GM23338 (cell line): ENCODE measurements at regions not wholly inside any gene's neighbourhood (a gene's known extent, or its start where the extent isn't known, plus 50 kb on each side); places are given as distances from the start of the nearest gene placed in this dataset.

ENCODE experiments used
- ATAC-seq: fragments of 200-7000 bp; cut with Tn5 transposase; 3 replicates; pipeline ENCODE4 v1.9.1; 2020
- DNase-seq: peaks from one replicate; pipeline ENCODE4 v3.0.0-alpha.2; 2015; ENCODE audit warnings: low spot score
- H2AFZ ChIP-seq: fragments of 200-600 bp; sonication (generic); 2 replicates; pipeline ENCODE4 v1.8.0; 2016; ENCODE audit warnings: antibody characterized with exemption, mild to moderate bottlenecking, moderate library complexity
- H3F3A ChIP-seq: fragments of 200-600 bp; sonication (generic); replicated peaks from 2 replicates; pipeline ENCODE4 v1.8.0; 2017; ENCODE audit warnings: antibody characterized with exemption, mixed run types, low read depth
- H3K27ac ChIP-seq: fragments of 200-600 bp; sonication (generic); 2 replicates; pipeline ENCODE4 v1.6.1; 2016; ENCODE audit warnings: low read depth
- H3K27me3 ChIP-seq: fragments of 200-600 bp; sonication (generic); 2 replicates; pipeline ENCODE4 v1.8.0; 2016; ENCODE audit warnings: mild to moderate bottlenecking, mixed run types, moderate library complexity; ENCODE audit not compliant: insufficient read depth
- H3K36me3 ChIP-seq: fragments of 200-600 bp; sonication (generic); 2 replicates; pipeline ENCODE4 v1.8.0; 2016; ENCODE audit warnings: mild to moderate bottlenecking; ENCODE audit not compliant: insufficient read depth
- H3K4me1 ChIP-seq: fragments of 200-600 bp; sonication (generic); 2 replicates; pipeline ENCODE4 v1.8.0; 2016; ENCODE audit warnings: mild to moderate bottlenecking, moderate library complexity; ENCODE audit not compliant: insufficient read depth
- H3K4me2 ChIP-seq: fragments of 200-600 bp; sonication (generic); 2 replicates; pipeline ENCODE4 v1.7.1; 2017; ENCODE audit warnings: mixed run types
- H3K4me3 ChIP-seq: fragments of 200-600 bp; sonication (generic); 2 replicates; pipeline ENCODE4 v1.6.1; 2016; ENCODE audit warnings: mixed run types
- H3K79me2 ChIP-seq: fragments of 200-600 bp; sonication (generic); replicated peaks from 2 replicates; pipeline ENCODE4 v1.8.0; 2017; ENCODE audit warnings: mild to moderate bottlenecking; ENCODE audit not compliant: insufficient read depth
- H3K9me2 ChIP-seq: fragments of 200-600 bp; sonication (generic); 2 replicates; pipeline ENCODE4 v1.8.0; 2017; ENCODE audit not compliant: insufficient read depth
- H4K20me1 ChIP-seq: fragments of 200-600 bp; sonication (generic); replicated peaks from 2 replicates; pipeline ENCODE4 v1.8.0; 2017; ENCODE audit warnings: mild to moderate bottlenecking; ENCODE audit not compliant: insufficient read depth
- H3K27ac Mint-ChIP-seq: 2 replicates; pipeline ENCODE4 v1.8.0; 2020; ENCODE audit warnings: inconsistent platforms, mild to moderate bottlenecking, moderate library complexity, mixed read lengths
- H3K27me3 Mint-ChIP-seq: 3 replicates; pipeline ENCODE4 v1.8.0; 2022; ENCODE audit warnings: low read depth, mild to moderate bottlenecking, moderate library complexity, mixed read lengths, inconsistent platforms; ENCODE audit not compliant: insufficient read depth, poor library complexity
- H3K36me3 Mint-ChIP-seq: 3 replicates; pipeline ENCODE4 v1.8.0; 2021; ENCODE audit warnings: low read depth, mild to moderate bottlenecking, inconsistent platforms, moderate library complexity, mixed read lengths
- H3K4me1 Mint-ChIP-seq: 3 replicates; pipeline ENCODE4 v1.8.0; 2020; ENCODE audit warnings: mild to moderate bottlenecking, inconsistent platforms, mixed read lengths
- H3K4me3 Mint-ChIP-seq: 3 replicates; pipeline ENCODE4 v1.8.0; 2021; ENCODE audit warnings: moderate library complexity, mild to moderate bottlenecking, inconsistent platforms, mixed read lengths
- H3K9me3 Mint-ChIP-seq: 3 replicates; pipeline ENCODE4 v1.8.0; 2020; ENCODE audit warnings: moderate library complexity, mild to moderate bottlenecking, inconsistent platforms, mixed read lengths
- CREB1 ChIP-seq: fragments of 250-450 bp; sonication (Bioruptor Pico); IDR thresholded peaks from 2 replicates; pipeline ENCODE4 v1.5.0; 2020; ENCODE audit warnings: low read depth, mild to moderate bottlenecking, moderate library complexity
- CTCF ChIP-seq, 2 experiments: fragments of 200-600 bp in 1 of 2; sonication (generic) in 1 of 2; conservative IDR thresholded peaks; 2 replicates each; pipeline versions ENCODE4 v1.5.1 to v1.6.1; 2016 to 2017; ENCODE audit warnings: antibody characterized with exemption in 2 of 2, low read depth in 2 of 2, mild to moderate bottlenecking in 2 of 2, moderate library complexity in 1 of 2
- ETS1 ChIP-seq: IDR thresholded peaks from 2 replicates; pipeline ENCODE4 v1.6.1; 2016; ENCODE audit warnings: antibody characterized with exemption
- EZH2 ChIP-seq: fragments of 200-600 bp; sonication (generic); IDR thresholded peaks from one replicate; pipeline ENCODE4 v1.8.0; 2017; ENCODE audit warnings: antibody characterized with exemption, mild to moderate bottlenecking, low read depth; ENCODE audit not compliant: unreplicated experiment
- EZH2phosphoT487 ChIP-seq: fragments of 200-600 bp; sonication (generic); IDR thresholded peaks from one replicate; pipeline ENCODE4 v1.8.1; 2018; ENCODE audit warnings: antibody characterized with exemption; ENCODE audit not compliant: unreplicated experiment
- JUNB ChIP-seq: IDR thresholded peaks from one replicate; pipeline ENCODE4 v1.6.1; 2016; ENCODE audit warnings: antibody characterized with exemption; ENCODE audit not compliant: unreplicated experiment
- POLR2AphosphoS5 ChIP-seq: IDR thresholded peaks from 2 replicates; pipeline ENCODE4 v1.6.1; 2016; ENCODE audit warnings: antibody characterized with exemption, low read depth
- REST ChIP-seq: IDR thresholded peaks from one replicate; pipeline ENCODE4 v1.6.1; 2018; ENCODE audit warnings: antibody characterized with exemption; ENCODE audit not compliant: unreplicated experiment
- STAT1 ChIP-seq: IDR thresholded peaks from one replicate; pipeline ENCODE4 v1.6.1; 2016; ENCODE audit warnings: antibody characterized with exemption; ENCODE audit not compliant: unreplicated experiment
- ZNF114 ChIP-seq: fragments of 250-450 bp; sonication (Bioruptor Pico); IDR thresholded peaks from 2 replicates; pipeline ENCODE4 v1.5.0; 2020; ENCODE audit warnings: mild to moderate bottlenecking, moderate library complexity
- ZNF331 ChIP-seq: fragments of 250-450 bp; sonication (Bioruptor Pico); IDR thresholded peaks from 2 replicates; pipeline ENCODE4 v1.5.0; 2020; ENCODE audit warnings: low read depth, mild to moderate bottlenecking, moderate library complexity

- H3K27ac Mint-ChIP-seq: no peak overlapping the region
- no peaks in the 10 kb centered on the region for H4K20me1 ChIP-seq
- no peaks in the 10 kb centered on the region for H3K79me2 ChIP-seq
- no peaks in the 10 kb centered on the region for H3K27me3 ChIP-seq
- H3K36me3 ChIP-seq: no peaks in the 10 kb centered on the region
- H3K4me1 Mint-ChIP-seq: peaks cover 6% of the 10 kb centered on the region
- H3K9me2 ChIP-seq: no peaks in the 10 kb centered on the region
- no peak overlapping the region for H2AFZ ChIP-seq
- no peak overlapping the region for H3K4me3 ChIP-seq
- no peak overlapping the region for H3K4me3 Mint-ChIP-seq
- H3K9me3 Mint-ChIP-seq: peaks cover 3% of the 10 kb centered on the region
- ATAC-seq (no peak), DNase-seq (no peak)
- no peaks in the 10 kb centered on the region for H3F3A ChIP-seq
- peaks cover 3% of the 10 kb centered on the region; the same call in 1 of the 2 replicates for H3K4me1 ChIP-seq
- no peaks in the 10 kb centered on the region; the same call in 2 of the 3 replicates for H3K36me3 Mint-ChIP-seq
- no peak for TF ChIP-seq ZNF331 (CRISPR knock-in tag)
- no peak overlapping the region for H3K27ac ChIP-seq
- no peak overlapping the region for H3K4me2 ChIP-seq
- peaks cover 14% of the 10 kb centered on the region for H3K27me3 Mint-ChIP-seq
Observed at GRCh38 chr7:73973091-73973490, 54.9 kb upstream of the ELN start.

- Histone ChIP-seq H3K4me1 (peaks cover 3% of the 10 kb centered on the region), H3F3A (no peaks in the 10 kb centered on the region), H3K36me3 (no peaks in the 10 kb centered on the region), H3K27ac (no peak overlapping the region), H3K4me2 (no peak overlapping the region), H2AFZ (peak overlapping the region; percentile 69), H3K79me2 (no peaks in the 10 kb centered on the region), H4K20me1 (no peaks in the 10 kb centered on the region), H3K4me3 (no peak overlapping the region), H3K27me3 (no peaks in the 10 kb centered on the region), H3K9me2 (no peaks in the 10 kb centered on the region)
- no peaks in the 10 kb centered on the region; the same call in 2 of the 3 replicates for H3K9me3 Mint-ChIP-seq
- peaks cover 16% of the 10 kb centered on the region for H3K27me3 Mint-ChIP-seq
- no peak overlapping the region for H3K27ac Mint-ChIP-seq
- peaks cover 6% of the 10 kb centered on the region for H3K4me1 Mint-ChIP-seq
- DNase-seq (no peak), ATAC-seq (no peak)
- H3K4me3 Mint-ChIP-seq: no peak overlapping the region
- no peaks in the 10 kb centered on the region for H3K36me3 Mint-ChIP-seq
- TF ChIP-seq ZNF114 (CRISPR knock-in tag) (no peak), CREB1 (CRISPR knock-in tag) (no peak), CTCF (conservative IDR thresholded peaks at IDR 0.05; ENCODE audit: low read depth in 2 of 2) (no peak), EZH2phosphoT487 (no peak), ETS1 (no peak), REST (no peak), JUNB (no peak), POLR2AphosphoS5 (no peak), EZH2 (no peak), STAT1 (no peak)
Observed at GRCh38 chr7:73974101-73974947, 53.6 kb upstream of the ELN start.
